ENCODE measurements at regions not wholly inside any gene's neighbourhood (a gene's known extent, or its start where the extent isn't known, plus 50 kb on each side); places are given as distances from the start of the nearest gene placed in this dataset.

GRCh38 chr4:159512348-159512747 is 409.5 kb downstream of the RAPGEF2 start:
- ChIA-PET POLR2A (no interaction called here), CTCF (no interaction called here)
- H3K9me3 Mint-ChIP-seq (ENCODE audit: insufficient read depth): no peaks in the 10 kb centered on the region

GRCh38 chr4:159515314-159516025 is 412.6 kb downstream of the RAPGEF2 start:
- ATAC-seq (ENCODE audit: low read depth): no peak
- H4K20me1 ChIP-seq (ENCODE audit: control insufficient read depth, insufficient read depth, low read length, poor library complexity, severe bottlenecking): no peaks in the 10 kb centered on the region
- Mint-ChIP-seq H3K4me1 (no peaks in the 10 kb centered on the region), H3K27me3 (no peaks in the 10 kb centered on the region), H3K27ac (no peak overlapping the region), H3K4me3 (no peak overlapping the region), H3K9me3 (ENCODE audit: insufficient read depth) (peaks cover 1% of the 10 kb centered on the region)
- no peak for TF ChIP-seq EZH2 (IDR thresholded peaks at IDR 0.05; ENCODE audit: borderline replicate concordance, insufficient read depth, low read depth, low read length, poor library complexity, severe bottlenecking)
- no peak for TF ChIP-seq CTCF (IDR thresholded peaks at IDR 0.05)
- no peak overlapping the region for H3K4me2 ChIP-seq (replicated peaks; ENCODE audit: low read depth, low read length, poor library complexity, severe bottlenecking)
- ChIA-PET POLR2A (no interaction called here), CTCF (no interaction called here)
- no peaks in the 10 kb centered on the region for H3K79me2 ChIP-seq (ENCODE audit: control insufficient read depth, insufficient read depth, low read length)
- H3K27me3 ChIP-seq (replicated peaks in 1 of 4; ENCODE audit: control extremely low read depth in 1 of 4, control insufficient read depth in 3 of 4, insufficient read depth in 4 of 4, low read length in 3 of 4): no peaks in the 10 kb centered on the region
- no peak overlapping the region for H3K4me3 ChIP-seq (ENCODE audit: control extremely low read depth in 1 of 5, extremely low read depth in 1 of 5, insufficient read depth in 1 of 5, low read depth in 2 of 5, low read length in 4 of 5)
- no peaks in the 10 kb centered on the region for H3K36me3 ChIP-seq (replicated peaks in 1 of 2; ENCODE audit: control extremely low read depth in 1 of 2, control insufficient read depth in 1 of 2, extremely low read depth in 1 of 2, insufficient read depth in 2 of 2, low read length in 1 of 2)
- peaks cover 0 to 5% (median 0%) of the 10 kb centered on the region in 3 donors for H3K9me3 ChIP-seq (ENCODE audit: control extremely low read depth in 1 of 3, control insufficient read depth in 2 of 3, insufficient read depth in 1 of 3, low read length in 2 of 3)
- no peak overlapping the region for H2AFZ ChIP-seq (ENCODE audit: insufficient read depth, low read depth, low read length, poor library complexity, severe bottlenecking)
- WGBS (ENCODE audit: insufficient coverage): no CpG with 5 or more reads among the region's 2 CpGs
- intact Hi-C loops (cut with micrococcal nuclease): no loop called here
- H3K27ac ChIP-seq (ENCODE audit: low read length in 2 of 2): no peak overlapping the region
- DNase-seq: no peak
- no peaks in the 10 kb centered on the region for H3K4me1 ChIP-seq (ENCODE audit: control insufficient read depth in 2 of 2, insufficient read depth in 2 of 2, low read length in 2 of 2)
- H3K9ac ChIP-seq (ENCODE audit: low read length): no peak overlapping the region

More at GRCh38 chr4:159512348-159512747, 409.5 kb downstream of the RAPGEF2 start:
- TF ChIP-seq EZH2 (IDR thresholded peaks at IDR 0.05; ENCODE audit: borderline replicate concordance, insufficient read depth, low read depth, low read length, poor library complexity, severe bottlenecking): no peak
- TF ChIP-seq CTCF (IDR thresholded peaks at IDR 0.05): no peak
- DNase-seq: no peak
- no peaks in the 10 kb centered on the region for H3K4me1 Mint-ChIP-seq
- H4K20me1 ChIP-seq (ENCODE audit: control insufficient read depth, insufficient read depth, low read length, poor library complexity, severe bottlenecking): no peaks in the 10 kb centered on the region
- no peaks in the 10 kb centered on the region for H3K27me3 Mint-ChIP-seq
- H3K27me3 ChIP-seq (replicated peaks in 1 of 4; ENCODE audit: control extremely low read depth in 1 of 4, control insufficient read depth in 3 of 4, insufficient read depth in 4 of 4, low read length in 3 of 4): no peaks in the 10 kb centered on the region
- no peak overlapping the region for H3K4me3 ChIP-seq (ENCODE audit: control extremely low read depth in 1 of 5, extremely low read depth in 1 of 5, insufficient read depth in 1 of 5, low read depth in 2 of 5, low read length in 4 of 5)
- peaks cover 0 to 5% (median 0%) of the 10 kb centered on the region in 3 donors for H3K9me3 ChIP-seq (ENCODE audit: control extremely low read depth in 1 of 3, control insufficient read depth in 2 of 3, insufficient read depth in 1 of 3, low read length in 2 of 3)
- no peak overlapping the region for H3K4me2 ChIP-seq (replicated peaks; ENCODE audit: low read depth, low read length, poor library complexity, severe bottlenecking)
- no peaks in the 10 kb centered on the region for H3K4me1 ChIP-seq (ENCODE audit: control insufficient read depth in 2 of 2, insufficient read depth in 2 of 2, low read length in 2 of 2)
- no peak overlapping the region for H2AFZ ChIP-seq (ENCODE audit: insufficient read depth, low read depth, low read length, poor library complexity, severe bottlenecking)
- H3K9ac ChIP-seq (ENCODE audit: low read length): no peak overlapping the region
- no peak overlapping the region for H3K4me3 Mint-ChIP-seq
- no peak for ATAC-seq (ENCODE audit: low read depth)
- intact Hi-C loops (cut with micrococcal nuclease): no loop called here
- no peaks in the 10 kb centered on the region for H3K79me2 ChIP-seq (ENCODE audit: control insufficient read depth, insufficient read depth, low read length)
- no peaks in the 10 kb centered on the region for H3K36me3 ChIP-seq (replicated peaks in 1 of 2; ENCODE audit: control extremely low read depth in 1 of 2, control insufficient read depth in 1 of 2, extremely low read depth in 1 of 2, insufficient read depth in 2 of 2, low read length in 1 of 2)
- H3K27ac ChIP-seq (ENCODE audit: low read length in 2 of 2): no peak overlapping the region
- no peak overlapping the region for H3K27ac Mint-ChIP-seq

Data from B cell (primary cell).